ENCODE measurements at regions not wholly inside any gene's neighbourhood (a gene's known extent, or its start where the extent isn't known, plus 50 kb on each side); places are given as distances from the start of the nearest gene placed in this dataset.

- FAIRE-seq (no peak), DNase-seq (ENCODE audit: insufficient read length, low spot score) (no peak)
- TF ChIP-seq, protein P1, sequence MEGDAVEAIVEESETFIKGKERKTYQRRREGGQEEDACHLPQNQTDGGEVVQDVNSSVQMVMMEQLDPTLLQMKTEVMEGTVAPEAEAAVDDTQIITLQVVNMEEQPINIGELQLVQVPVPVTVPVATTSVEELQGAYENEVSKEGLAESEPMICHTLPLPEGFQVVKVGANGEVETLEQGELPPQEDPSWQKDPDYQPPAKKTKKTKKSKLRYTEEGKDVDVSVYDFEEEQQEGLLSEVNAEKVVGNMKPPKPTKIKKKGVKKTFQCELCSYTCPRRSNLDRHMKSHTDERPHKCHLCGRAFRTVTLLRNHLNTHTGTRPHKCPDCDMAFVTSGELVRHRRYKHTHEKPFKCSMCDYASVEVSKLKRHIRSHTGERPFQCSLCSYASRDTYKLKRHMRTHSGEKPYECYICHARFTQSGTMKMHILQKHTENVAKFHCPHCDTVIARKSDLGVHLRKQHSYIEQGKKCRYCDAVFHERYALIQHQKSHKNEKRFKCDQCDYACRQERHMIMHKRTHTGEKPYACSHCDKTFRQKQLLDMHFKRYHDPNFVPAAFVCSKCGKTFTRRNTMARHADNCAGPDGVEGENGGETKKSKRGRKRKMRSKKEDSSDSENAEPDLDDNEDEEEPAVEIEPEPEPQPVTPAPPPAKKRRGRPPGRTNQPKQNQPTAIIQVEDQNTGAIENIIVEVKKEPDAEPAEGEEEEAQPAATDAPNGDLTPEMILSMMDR (IDR thresholded peaks at IDR 0.05; ENCODE audit: insufficient read depth, missing control alignments) = no peak
Measured at GRCh38 chr12:89977405-89978085, 268.9 kb upstream of the ATP2B1 start.

- DNase-seq (ENCODE audit: insufficient read length, low spot score) = no peak
- no peak for FAIRE-seq
- TF ChIP-seq, protein P1 (IDR thresholded peaks at IDR 0.05; ENCODE audit: insufficient read depth, missing control alignments) = no peak
Measured at GRCh38 chr12:89976866-89977265, 268.2 kb upstream of the ATP2B1 start.

DNA sequence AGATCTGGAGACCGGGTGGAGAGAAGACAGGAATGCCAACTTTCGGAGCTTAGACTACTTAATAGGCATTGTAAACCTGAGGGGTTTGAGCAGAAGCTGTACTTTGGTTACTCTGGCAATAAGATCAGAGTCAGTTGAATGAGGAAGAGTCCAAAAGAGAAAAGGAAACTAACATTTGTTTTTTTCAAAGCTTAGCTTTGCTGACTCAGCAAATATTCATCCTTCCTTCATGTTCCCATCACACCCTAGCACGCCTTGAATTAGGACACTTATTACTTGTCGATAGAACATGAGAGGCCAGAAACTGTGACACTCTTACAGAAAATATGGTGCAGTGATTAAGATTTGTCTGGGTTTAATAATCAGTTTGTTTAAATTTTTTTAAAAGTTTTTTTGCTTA, 266.9 kb upstream of the ATP2B1 start:
- FAIRE-seq (no peak), DNase-seq (ENCODE audit: insufficient read length, low spot score) (no peak)
- TF ChIP-seq, protein P1 (IDR thresholded peaks at IDR 0.05; ENCODE audit: insufficient read depth, missing control alignments) = no peak

DNA sequence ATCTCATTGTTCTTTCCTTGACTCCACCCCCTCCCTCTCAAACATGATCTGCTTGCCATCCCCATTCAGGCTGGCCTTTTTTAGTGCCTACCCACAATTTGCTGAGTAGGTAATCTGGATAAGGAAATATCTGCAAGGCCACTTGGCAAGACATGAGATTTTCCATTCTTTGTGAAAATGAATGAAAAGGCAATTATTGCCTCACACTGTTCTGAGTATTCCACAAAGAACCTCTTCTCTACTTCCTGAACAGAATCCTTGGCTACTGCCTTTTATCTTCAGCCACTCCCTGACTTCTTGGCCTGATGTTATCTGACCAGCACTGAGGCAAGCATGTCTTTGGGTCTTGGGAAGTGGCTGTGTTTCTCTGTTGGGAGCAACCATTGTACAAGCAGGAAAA, 263.2 kb upstream of the ATP2B1 start:
- FAIRE-seq = no peak
- TF ChIP-seq, protein P1 (IDR thresholded peaks at IDR 0.05; ENCODE audit: insufficient read depth, missing control alignments) = no peak
- no peak for DNase-seq (ENCODE audit: insufficient read length, low spot score)

GRCh38 chr12:89970722-89971121, 262.1 kb upstream of the ATP2B1 start:
- FAIRE-seq (no peak), DNase-seq (ENCODE audit: insufficient read length, low spot score) (no peak)
- TF ChIP-seq, protein P1 (IDR thresholded peaks at IDR 0.05; ENCODE audit: insufficient read depth, missing control alignments) = no peak

DNA sequence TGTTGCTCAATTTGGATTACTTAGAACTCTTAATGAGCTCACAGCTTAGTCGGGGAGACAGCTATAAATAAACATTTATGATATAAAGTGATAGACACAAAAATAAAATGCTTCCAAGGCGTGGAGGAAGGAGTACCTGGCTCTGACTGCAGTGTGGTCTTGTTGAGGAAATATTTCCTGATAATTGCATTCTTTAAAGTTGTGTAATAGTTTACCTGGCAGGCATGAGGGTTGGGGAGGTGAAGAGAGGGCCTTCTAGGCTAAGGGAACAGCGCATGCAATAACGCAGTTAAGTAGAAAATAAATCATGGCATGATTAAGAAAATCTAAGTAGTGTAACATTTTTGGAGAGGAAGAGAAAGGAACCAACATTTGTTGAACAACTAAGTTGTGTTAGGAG, 260.5 kb upstream of the ATP2B1 start:
- no peak for DNase-seq (ENCODE audit: insufficient read length, low spot score)
- FAIRE-seq = no peak
- TF ChIP-seq, protein P1 (IDR thresholded peaks at IDR 0.05; ENCODE audit: insufficient read depth, missing control alignments) = no peak

GRCh38 chr12:89968151-89968700, 259.6 kb upstream of the ATP2B1 start:
- FAIRE-seq = no peak
- TF ChIP-seq, protein P1 (IDR thresholded peaks at IDR 0.05; ENCODE audit: insufficient read depth, missing control alignments) = no peak
- no peak for DNase-seq (ENCODE audit: insufficient read length, low spot score)

Measured in D721Med (cell line).